OCI-LY7 (cell line): ENCODE measurements at regions not wholly inside any gene's neighbourhood (a gene's known extent, or its start where the extent isn't known, plus 50 kb on each side); places are given as distances from the start of the nearest gene placed in this dataset.

ENCODE experiments used
- BruUV-seq: library from RNA; stranded (reverse); fragments of 400-500 nt; replicated peaks from 2 replicates; lab custom pipeline; 2021; lab: Mats Ljungman, UMichigan
- CTCF ChIA-PET: fragments of 300-600 bp; sonication (Branson Sonifier 250); formaldehyde crosslinking; loops from one replicate; lab custom pipeline; 2022; ENCODE audit warnings: antibody characterized with exemption; ENCODE audit not compliant: unreplicated experiment; lab: Charles Lee
- POLR2A ChIA-PET: fragments of 300-600 bp; sonication (Branson Sonifier 250); formaldehyde crosslinking; loops from one replicate; lab custom pipeline; 2022; ENCODE audit warnings: antibody characterized with exemption; lab: Charles Lee
- DNase-seq: peaks from one replicate; pipeline ENCODE4 v3.0.0-alpha.2; 2015; ENCODE audit warnings: low spot score
- H2AFZ ChIP-seq: fragments of 200-600 bp; sonication (generic), shearing (Covaris generic); 2 replicates; pipeline ENCODE4 v1.6.1; 2014; ENCODE audit warnings: mild to moderate bottlenecking, antibody characterized with exemption, low read length, moderate library complexity
- H3K27ac ChIP-seq: fragments of 200-600 bp; sonication (generic); 2 replicates; pipeline ENCODE4 v1.5.1; 2014; ENCODE audit warnings: mixed run types, low read depth, mild to moderate bottlenecking, moderate library complexity, low read length, inconsistent platforms; ENCODE audit not compliant: poor library complexity, severe bottlenecking
- H3K36me3 ChIP-seq: fragments of 200-600 bp; sonication (generic); 2 replicates; pipeline ENCODE4 v1.6.1; 2014; ENCODE audit warnings: mild to moderate bottlenecking, antibody characterized with exemption, low read length, moderate library complexity, mixed read lengths; ENCODE audit not compliant: insufficient read depth
- H3K4me1 ChIP-seq: fragments of 200-600 bp; sonication (generic); 2 replicates; pipeline ENCODE4 v1.5.1; 2014; ENCODE audit warnings: mild to moderate bottlenecking, low read length; ENCODE audit not compliant: insufficient read depth, poor library complexity, severe bottlenecking
- H3K4me2 ChIP-seq: fragments of 200-600 bp; sonication (generic); 2 replicates; pipeline ENCODE4 v1.6.1; 2014; ENCODE audit warnings: mild to moderate bottlenecking, low read length
- H3K4me3 ChIP-seq: fragments of 200-600 bp; sonication (generic); 2 replicates; pipeline ENCODE4 v1.5.1; 2014; ENCODE audit warnings: mild to moderate bottlenecking, low read depth, low read length; ENCODE audit not compliant: poor library complexity, severe bottlenecking
- H3K79me2 ChIP-seq: fragments of 200-600 bp; sonication (generic); 2 replicates; pipeline ENCODE4 v1.6.1; 2016; ENCODE audit warnings: low read depth, mild to moderate bottlenecking, low read length, moderate library complexity, mixed read lengths; ENCODE audit not compliant: insufficient read depth
- H3K9me2 ChIP-seq: fragments of 200-600 bp; sonication (generic); 2 replicates; pipeline ENCODE4 v1.6.1; 2016; ENCODE audit warnings: mild to moderate bottlenecking, low read length, mixed read lengths; ENCODE audit not compliant: insufficient read depth
- H3K9me3 ChIP-seq: fragments of 200-600 bp; sonication (generic); 2 replicates; pipeline ENCODE4 v1.6.1; 2014; ENCODE audit warnings: mild to moderate bottlenecking, mixed run types, low read length, mixed read lengths
- H4K20me1 ChIP-seq: fragments of 200-600 bp; sonication (generic); 2 replicates; pipeline ENCODE4 v1.6.1; 2014; ENCODE audit warnings: mild to moderate bottlenecking, antibody characterized with exemption, low read length, moderate library complexity, mixed read lengths; ENCODE audit not compliant: insufficient read depth
- CTCF ChIP-seq: fragments of 200-600 bp; sonication (generic); conservative IDR thresholded peaks from 2 replicates; pipeline ENCODE4 v1.5.1; 2014; ENCODE audit warnings: mild to moderate bottlenecking, antibody characterized with exemption, low read length, moderate library complexity, mixed read lengths
- EZH2phosphoT487 ChIP-seq: fragments of 200-600 bp; sonication (generic); IDR thresholded peaks from 2 replicates; pipeline ENCODE4 v1.6.1; 2018; ENCODE audit warnings: low read depth, borderline replicate concordance, mild to moderate bottlenecking, mixed run types, antibody characterized with exemption, low read length, moderate library complexity, mixed read lengths
- intact Hi-C: fragments of 100-400 bp; cut with micrococcal nuclease; formaldehyde crosslinking; loops from one replicate; pipeline ENCODE4 v1.10.0; 2022; ENCODE audit not compliant: unreplicated experiment

GRCh38 chr1:67578397-67579020 lies 106.5 kb upstream of the GADD45A start:
- H3K79me2 ChIP-seq = no peaks in the 10 kb centered on the region
- H4K20me1 ChIP-seq = no peaks in the 10 kb centered on the region
- POLR2A ChIA-PET = interaction anchor here (3.7 kb wide), 1 partner anchor 8 kb away, joined by 17 read pairs; no protein-coding TSS in a partner anchor
- H3K27ac ChIP-seq = no peak overlapping the region
- H2AFZ ChIP-seq = no peak overlapping the region
- H3K4me1 ChIP-seq = no peaks in the 10 kb centered on the region
- no peak for TF ChIP-seq EZH2phosphoT487
- TF ChIP-seq CTCF = no peak
- DNase-seq = no peak
- H3K4me2 ChIP-seq = no peak overlapping the region
- intact Hi-C loops = no loop called here
- H3K9me3 ChIP-seq = no peaks in the 10 kb centered on the region
- no peak overlapping the region for H3K4me3 ChIP-seq
- H3K36me3 ChIP-seq = no peaks in the 10 kb centered on the region
- BruUV-seq = no TSS peak
- no peaks in the 10 kb centered on the region for H3K9me2 ChIP-seq
- CTCF ChIA-PET = no interaction called here

- no peaks in the 10 kb centered on the region for H3K9me2 ChIP-seq
- CTCF ChIA-PET = interaction anchor here (1.1 kb wide), 1 partner anchor 8 kb away, joined by 3 read pairs; no protein-coding TSS in a partner anchor
- DNase-seq = no peak
These were observed 105.2 kb upstream of the GADD45A start for GRCh38 chr1:67579623-67580394.

More at GRCh38 chr1:67579623-67580394, 105.2 kb upstream of the GADD45A start:
- H3K36me3 ChIP-seq = no peaks in the 10 kb centered on the region
- BruUV-seq = no TSS peak
- H3K9me3 ChIP-seq = no peaks in the 10 kb centered on the region
- no peak for TF ChIP-seq EZH2phosphoT487
- TF ChIP-seq CTCF = no peak
- H3K4me1 ChIP-seq = no peaks in the 10 kb centered on the region
- H3K4me3 ChIP-seq = no peak overlapping the region
- intact Hi-C loops = no loop called here
- no peak overlapping the region for H2AFZ ChIP-seq
- H3K4me2 ChIP-seq = no peak overlapping the region
- no peak overlapping the region for H3K27ac ChIP-seq
- no peaks in the 10 kb centered on the region for H3K79me2 ChIP-seq
- H4K20me1 ChIP-seq = no peaks in the 10 kb centered on the region
- POLR2A ChIA-PET = interaction anchor here (0.6 to 3.7 kb wide), 2 partner anchors 9 to 172 kb away, joined by 5 to 17 read pairs; no protein-coding TSS in a partner anchor
